Omental fat pad (tissue), 3 donors: ENCODE measurements at regions not wholly inside any gene's neighbourhood (a gene's known extent, or its start where the extent isn't known, plus 50 kb on each side); places are given as distances from the start of the nearest gene placed in this dataset.
"Not testable (repeated sequence)": the region's sequence is repeated elsewhere in the genome, so short reads cannot be mapped to it uniquely, and the experiment has no call there.

Experiments
- ATAC-seq: fragments of 150-250 bp; one replicate; pipeline ENCODE4 v1.9.1; 2016; ENCODE audit warnings: mild to moderate bottlenecking, moderate library complexity; ENCODE audit not compliant: low FRiP score
- DNase-seq: peaks from one replicate; pipeline ENCODE4 v3.0.0-alpha.2; 2019; ENCODE audit warnings: low spot score
- CTCF ChIP-seq, 3 donors: fragments of 450-650 bp; IDR thresholded peaks; one replicate each; pipeline ENCODE4 v1.5.1; 2016 to 2017; ENCODE audit warnings: antibody characterized with exemption in 3 of 3, mild to moderate bottlenecking in 3 of 3, moderate library complexity in 2 of 3

GRCh38 chr10:42380926-42381547 lies 257.3 kb downstream of the ZNF33B start:
- DNase-seq (no peak), ATAC-seq (no peak)
- TF ChIP-seq CTCF (IDR thresholded peaks at IDR 0.05), result no peak

GRCh38 chr10:42367532-42368230 lies 270.7 kb downstream of the ZNF33B start:
- DNase-seq (peak; percentile 64), ATAC-seq (peak; percentile 99)
- no peak for TF ChIP-seq CTCF (IDR thresholded peaks at IDR 0.05)

GRCh38 chr10:42351745-42352144 lies 286.6 kb downstream of the ZNF33B start:
- DNase-seq (no peak), ATAC-seq (no peak)
- TF ChIP-seq CTCF (IDR thresholded peaks at IDR 0.05), result no peak

- DNase-seq, ATAC-seq: not testable (repeated sequence)
Observed at GRCh38 chr10:42336593-42337337, 301.6 kb downstream of the ZNF33B start.

- ATAC-seq, DNase-seq: not testable (repeated sequence)
Observed at GRCh38 chr10:42335653-42336296, 302.6 kb downstream of the ZNF33B start.

GRCh38 chr10:42304341-42304740 lies 334.0 kb downstream of the ZNF33B start:
- no peak for TF ChIP-seq CTCF (IDR thresholded peaks at IDR 0.05)
- ATAC-seq (no peak), DNase-seq (no peak)

GRCh38 chr10:42281896-42282295 lies 356.5 kb downstream of the ZNF33B start:
- ATAC-seq, DNase-seq: not testable (repeated sequence)

- ATAC-seq, DNase-seq: not testable (repeated sequence)
Observed at GRCh38 chr10:42269788-42270187, 368.6 kb downstream of the ZNF33B start.

GRCh38 chr10:42263259-42263658 lies 375.1 kb downstream of the ZNF33B start:
- ATAC-seq, result not testable (repeated sequence)

GRCh38 chr10:42243002-42243401 lies 395.4 kb downstream of the ZNF33B start:
- not testable (repeated sequence) for DNase-seq, ATAC-seq

More at GRCh38 chr10:42263259-42263658, 375.1 kb downstream of the ZNF33B start:
- not testable (repeated sequence) for DNase-seq
